ENCODE measurements at regions not wholly inside any gene's neighbourhood (a gene's known extent, or its start where the extent isn't known, plus 50 kb on each side); places are given as distances from the start of the nearest gene placed in this dataset.
"Not testable (repeated sequence)": the region's sequence is repeated elsewhere in the genome, so short reads cannot be mapped to it uniquely, and the experiment has no call there.

DNA sequence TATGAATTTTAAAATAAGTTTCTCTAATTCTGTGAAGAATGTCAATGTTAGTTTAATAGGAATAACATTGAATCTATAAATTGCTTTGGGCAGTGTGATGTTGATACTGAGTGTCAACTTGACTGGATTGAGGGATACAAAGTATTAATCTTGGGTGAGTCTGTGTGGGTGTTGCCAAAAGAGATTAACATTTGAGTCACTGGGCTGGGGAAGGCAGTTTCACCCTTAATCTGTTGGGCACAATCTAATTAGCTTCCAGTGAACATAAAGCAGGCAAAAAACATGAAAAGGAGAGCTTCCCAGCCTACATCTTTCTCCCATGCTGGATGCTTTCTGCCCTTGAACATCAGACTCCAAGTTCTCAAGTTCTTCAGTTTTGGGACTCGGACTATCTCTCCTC, 832.0 kb upstream of the ARRDC3 start:
- DNase-seq, result no peak

DNA sequence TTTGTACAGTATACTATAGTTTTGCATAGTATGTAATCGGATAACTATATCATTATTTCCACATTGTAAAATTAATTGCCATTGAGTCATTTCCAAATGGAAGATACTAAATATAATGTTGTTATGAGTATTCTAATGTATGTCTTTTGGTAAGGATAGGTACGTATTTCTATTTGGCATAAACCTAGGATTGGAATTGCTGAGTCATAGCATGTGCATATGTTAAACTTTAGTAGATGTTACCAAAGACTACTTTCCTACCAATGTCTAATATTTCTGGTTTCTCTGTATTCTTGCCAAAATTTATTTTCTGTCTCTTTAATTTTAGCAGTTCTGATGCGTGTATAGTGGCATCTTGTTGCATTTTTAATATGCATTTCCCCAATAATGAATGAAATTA, 825.1 kb upstream of the ARRDC3 start:
- no peak for DNase-seq

DNA sequence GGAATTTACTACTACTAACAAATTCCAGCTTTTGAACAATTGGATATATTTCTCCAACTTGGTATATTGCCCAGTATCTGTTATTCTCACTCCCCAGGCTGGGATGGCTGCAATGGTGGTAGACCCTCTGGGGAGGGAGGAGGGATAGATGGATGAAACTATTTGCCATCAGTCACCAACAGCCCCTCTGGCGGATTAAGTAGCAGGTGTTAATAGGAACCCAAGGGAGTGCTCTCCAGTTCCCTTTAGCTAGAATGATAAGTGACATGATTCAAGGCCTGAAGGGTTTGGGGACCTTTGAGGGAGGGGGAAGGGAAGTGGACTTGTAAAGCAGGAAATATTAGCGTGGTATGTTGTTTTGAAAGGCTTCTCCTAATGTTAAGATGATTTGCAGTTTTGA, 824.0 kb upstream of the ARRDC3 start:
- no peak for DNase-seq

DNA sequence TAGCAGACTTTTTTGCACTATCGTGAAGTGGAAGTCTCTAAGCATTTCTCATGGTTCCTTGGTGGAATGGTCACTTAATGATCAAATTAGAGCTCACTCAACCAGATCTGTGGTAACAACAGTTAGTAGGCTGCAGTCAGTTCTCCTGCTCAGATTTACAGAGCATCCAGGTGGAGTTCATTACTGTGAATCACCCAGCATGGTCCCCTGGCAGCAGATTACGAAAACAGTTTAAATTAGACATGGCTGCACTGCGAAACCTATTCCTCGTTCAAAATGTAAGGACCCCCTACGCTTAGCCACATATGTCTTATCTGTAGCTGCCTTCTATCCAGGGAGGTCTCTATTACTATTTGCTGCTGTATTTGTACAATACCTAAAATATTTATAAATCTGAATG, 823.6 kb upstream of the ARRDC3 start:
- DNase-seq, result no peak

DNA sequence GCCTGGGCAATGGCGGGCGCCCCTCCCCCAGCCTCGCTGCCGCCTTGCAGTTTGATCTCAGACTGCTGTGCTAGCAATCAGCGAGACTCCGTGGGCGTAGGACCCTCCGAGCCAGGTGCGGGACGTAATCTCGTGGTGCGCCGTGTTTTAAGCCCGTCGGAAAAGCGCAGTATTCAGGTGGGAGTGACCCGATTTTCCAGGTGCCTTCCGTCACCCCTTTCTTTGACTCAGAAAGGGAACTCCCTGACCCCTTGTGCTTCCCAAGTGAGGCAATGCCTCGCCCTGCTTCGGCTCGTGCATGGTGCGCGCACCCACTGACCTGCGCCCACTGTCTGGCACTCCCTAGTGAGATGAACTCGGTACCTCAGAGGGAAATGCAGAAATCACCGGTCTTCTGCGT, 815.9 kb upstream of the ARRDC3 start:
- not testable (repeated sequence) for DNase-seq

DNA sequence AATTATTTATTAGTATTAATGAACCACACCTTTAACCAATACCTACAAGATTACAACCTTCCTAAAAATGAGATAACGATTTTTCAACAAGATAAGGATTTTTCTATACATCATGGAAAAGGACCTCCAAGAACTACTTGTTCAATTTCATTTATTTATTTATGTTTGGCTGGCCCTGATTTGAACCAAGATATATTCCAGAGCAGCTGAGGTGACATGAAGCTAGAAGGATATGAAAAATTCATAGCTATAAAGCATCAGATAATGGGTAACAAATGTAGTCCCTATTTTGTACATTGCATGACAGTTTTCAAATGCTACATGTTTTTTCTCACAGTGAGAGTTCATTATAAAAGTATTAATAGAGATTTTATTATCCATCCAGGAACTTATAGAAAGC, 798.5 kb upstream of the ARRDC3 start:
- DNase-seq, result no peak

DNA sequence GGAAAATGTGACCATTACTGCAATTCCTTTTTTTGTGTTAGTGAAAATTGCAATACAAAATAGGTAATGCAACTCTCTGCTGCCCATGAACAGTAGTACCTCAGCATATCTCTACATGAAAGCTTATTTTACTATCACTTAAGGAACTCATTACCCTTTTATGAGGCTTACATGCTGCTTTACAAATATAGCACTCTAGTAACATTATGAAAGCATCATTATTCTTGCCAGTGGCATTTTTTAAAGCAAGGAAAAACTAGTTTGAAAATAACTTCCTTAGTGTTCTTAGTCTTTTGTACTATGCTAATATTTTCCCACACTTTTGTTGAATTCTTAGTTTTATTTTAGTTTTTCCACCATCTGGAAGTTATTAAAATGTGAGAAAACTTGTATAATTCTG, 797.3 kb upstream of the ARRDC3 start:
- DNase-seq, result no peak

DNA sequence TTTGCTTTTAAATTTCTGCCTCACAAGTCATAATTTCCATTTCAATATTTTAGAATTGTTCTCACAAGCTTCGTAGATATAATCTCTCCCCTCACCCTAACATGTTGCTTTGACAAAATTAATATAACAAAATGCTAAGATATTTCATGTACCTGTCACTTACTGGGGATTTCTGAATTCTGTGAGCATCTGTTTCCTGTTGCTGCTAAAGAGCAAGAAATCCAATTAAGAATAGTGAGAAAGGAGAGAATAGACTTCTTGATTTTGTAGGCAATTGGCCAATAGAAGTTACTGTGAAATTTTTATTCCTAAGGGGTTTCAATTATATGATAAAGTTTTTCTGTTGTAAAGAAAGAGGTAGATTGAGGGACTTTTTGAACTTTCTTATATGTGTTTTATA, 796.5 kb upstream of the ARRDC3 start:
- no peak for DNase-seq

DNA sequence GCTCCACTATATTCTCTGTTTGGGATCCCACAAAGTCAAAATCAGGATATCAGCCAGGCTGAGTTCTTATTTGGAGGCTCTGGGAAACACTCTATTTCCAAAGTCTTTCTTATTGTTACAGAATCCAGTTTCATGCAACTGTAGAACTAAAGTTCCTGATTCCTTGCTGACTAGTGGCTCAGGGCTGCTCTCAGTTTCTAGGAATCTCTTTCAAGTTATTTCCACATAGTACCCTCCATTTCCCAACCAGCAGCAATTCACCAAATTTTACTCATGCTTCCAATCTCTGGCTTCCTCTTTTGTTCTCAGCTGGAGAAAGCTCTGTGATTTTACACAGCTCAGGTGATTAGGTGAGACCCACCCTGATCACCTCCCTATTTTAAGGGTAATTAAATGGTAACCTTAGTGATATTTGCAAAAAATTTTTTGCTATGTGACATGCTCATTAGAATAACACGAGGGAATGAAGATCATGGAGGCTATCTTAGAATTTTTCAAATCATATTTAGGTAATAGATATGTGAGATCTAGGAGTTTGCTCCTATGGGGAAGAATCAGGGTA, 794.9 kb upstream of the ARRDC3 start:
- DNase-seq, result no peak

DNA sequence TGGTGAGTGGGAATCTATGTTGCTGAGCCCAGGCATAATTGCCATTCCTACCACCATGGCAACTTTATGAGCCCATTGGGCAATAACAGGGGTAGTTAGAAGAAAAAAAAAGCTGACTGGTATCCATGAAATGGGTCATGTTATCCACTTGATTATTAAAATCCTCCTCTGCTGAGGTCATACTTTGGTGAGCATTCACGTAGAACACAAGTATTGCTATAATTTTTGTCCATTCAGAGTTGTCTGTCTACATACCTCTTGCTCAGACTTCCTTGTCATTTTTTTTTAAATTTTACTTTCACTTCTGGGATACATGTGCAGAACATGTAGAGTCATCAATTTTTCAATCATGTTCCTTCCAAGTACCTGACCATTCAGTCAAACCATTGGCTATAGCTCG, 780.8 kb upstream of the ARRDC3 start:
- DNase-seq, result no peak

DNA sequence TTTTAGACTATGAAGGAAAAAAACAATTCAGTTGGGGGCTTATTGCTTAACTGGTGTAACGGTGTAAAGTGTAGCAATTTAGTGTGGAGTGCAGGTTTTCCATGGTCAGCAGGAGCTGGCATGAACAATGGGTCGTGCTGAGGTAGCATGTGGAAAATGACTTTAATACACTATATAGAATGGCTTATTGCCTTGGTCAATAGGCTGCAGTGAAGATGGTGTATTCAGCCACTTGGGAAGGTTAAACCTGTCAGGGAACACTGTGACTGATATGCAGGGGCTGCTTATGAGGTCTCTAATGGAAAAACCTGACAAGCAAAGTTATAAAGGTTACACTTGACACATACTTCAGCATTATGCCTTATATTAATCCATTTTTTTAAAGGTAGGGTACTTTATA, 764.7 kb upstream of the ARRDC3 start:
- DNase-seq, result no peak

DNA sequence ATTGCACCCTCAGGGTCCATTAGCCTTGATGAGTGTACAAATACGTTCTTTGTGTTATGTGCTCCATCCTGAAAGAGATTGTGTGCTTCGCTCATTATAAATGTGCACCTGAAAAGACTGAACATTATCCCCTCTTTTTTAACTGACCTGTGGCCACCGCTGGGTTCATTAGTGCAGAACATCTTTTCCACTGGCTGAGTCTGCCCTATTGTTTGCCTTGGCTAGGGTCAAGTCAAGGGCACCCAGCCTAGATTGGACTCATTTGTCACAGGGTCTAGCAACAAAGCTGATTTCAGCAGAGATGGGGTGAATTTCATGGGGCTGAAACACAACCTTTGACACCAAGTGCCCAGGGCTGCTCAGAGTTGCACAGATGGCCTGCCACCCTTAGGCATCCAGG, 764.1 kb upstream of the ARRDC3 start:
- DNase-seq, result no peak

DNA sequence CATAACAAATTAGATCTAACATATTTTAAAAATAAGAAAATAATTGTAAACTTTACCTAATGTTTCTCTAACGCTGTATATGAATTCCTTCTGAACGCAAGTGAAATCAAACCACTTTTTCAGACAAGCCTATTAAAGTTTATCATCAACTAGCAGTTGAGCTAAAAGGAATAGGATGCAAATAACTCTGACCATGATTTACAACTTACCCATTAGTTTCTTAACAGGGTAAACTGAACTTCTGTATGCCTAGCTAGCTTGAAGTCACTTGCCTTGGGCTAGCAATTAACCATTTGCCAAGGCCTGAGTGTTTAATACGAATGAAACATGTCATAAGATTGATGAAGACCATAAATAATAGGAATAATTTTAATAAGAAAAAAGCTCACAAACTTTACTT, 762.7 kb upstream of the ARRDC3 start:
- DNase-seq, result no peak

DNA sequence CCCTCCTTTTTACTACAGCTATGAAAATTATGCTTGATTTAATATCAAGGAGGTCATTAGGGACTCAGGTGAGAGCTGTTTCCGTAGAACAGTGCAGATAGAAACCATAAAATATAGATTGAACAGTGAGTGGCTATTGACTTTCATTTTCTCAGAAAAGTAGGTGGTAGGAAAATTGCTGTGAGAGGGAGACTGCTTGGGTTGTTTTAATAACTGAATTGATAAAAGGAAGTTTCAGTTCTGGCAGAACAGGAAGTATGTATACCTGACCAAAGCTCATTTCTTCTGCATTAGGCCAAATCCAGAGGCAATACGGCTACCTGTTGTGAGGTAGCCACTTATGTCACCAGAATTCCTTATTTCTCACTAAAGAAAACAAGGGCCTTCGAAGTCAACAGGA, 761.7 kb upstream of the ARRDC3 start:
- no peak for DNase-seq

DNA sequence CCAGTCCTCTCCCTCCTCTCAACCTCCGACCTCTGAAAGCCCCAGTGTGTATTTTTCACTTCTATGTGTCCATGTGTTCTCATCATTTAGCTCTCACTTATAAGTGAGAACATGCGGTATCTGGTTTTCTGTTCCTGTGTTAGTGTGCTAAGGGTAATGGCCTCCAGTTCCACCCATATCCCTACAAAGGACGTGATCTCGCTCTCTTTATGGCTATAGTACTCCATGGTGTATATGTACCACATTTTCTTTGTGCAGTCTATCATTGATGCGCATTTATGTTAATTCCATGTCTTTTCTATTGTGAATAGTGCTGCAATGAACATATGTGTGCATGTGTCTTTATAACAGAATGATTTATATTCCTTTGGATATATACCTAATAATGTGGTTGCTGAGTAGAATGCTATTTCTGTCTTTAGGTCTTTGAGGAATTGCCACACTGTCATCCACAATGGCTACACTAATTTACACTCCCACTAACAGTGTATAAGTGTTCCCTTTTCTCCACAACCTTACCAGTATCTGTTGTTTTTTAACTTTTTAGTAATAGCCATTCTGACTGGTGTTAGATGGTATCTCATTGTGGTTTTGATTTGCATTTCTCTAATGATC, 749.3 kb upstream of the ARRDC3 start:
- DNase-seq, result not testable (repeated sequence)

DNA sequence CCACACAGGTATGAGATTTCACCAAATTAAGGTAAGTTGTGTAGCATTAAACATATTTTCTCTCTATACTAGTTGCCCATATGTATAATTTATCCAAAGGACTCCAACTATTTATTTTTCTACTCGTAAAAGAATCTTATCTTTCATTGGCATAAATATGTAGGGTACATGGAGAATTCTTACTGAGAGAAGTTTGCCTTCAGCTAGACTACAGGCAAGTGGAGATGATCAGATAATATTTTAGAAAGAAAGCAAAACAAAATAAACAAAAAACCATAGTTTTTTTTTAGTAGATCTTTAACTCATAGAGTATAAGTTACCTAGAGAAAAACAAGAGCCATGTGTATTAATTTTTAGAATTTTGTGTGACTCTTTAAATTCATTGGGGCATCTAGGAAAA, 743.1 kb upstream of the ARRDC3 start:
- no peak for DNase-seq

DNA sequence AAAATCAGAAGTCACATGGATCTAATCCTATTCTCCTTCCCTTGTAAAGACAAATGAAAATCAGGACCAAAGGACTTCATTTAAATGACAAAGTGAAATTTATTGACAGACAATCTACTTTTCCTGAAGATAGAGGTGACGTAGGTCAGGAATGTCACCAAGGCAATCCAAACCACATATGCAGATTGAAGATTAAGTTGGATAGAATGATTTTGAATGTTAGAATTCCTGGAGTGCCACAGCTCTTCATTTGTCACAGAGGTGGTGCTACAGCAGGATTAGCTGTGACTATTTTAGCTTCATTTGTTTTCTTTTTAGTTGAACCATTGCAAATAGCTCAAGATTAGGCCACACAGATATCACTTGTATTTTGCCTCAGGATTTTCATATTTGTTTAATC, 736.0 kb upstream of the ARRDC3 start:
- no peak for DNase-seq

DNA sequence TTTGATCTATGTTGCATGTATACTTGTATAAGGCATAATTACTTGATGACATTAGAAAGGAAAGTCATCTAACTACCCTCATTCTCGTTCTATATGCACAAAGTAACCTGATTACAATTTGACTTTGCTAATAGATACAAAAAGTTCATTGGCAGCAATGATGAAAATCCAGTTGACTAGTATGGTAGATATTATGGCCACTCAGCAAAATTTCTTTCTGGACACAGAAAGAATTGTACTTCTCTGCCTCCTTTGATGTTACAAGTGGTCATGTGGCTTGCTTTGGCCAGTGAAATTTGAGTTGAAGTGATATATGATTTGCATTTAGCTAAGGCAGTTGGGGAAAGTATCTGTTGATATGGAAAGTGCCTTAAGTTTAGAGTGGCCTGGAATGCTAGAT, 723.7 kb upstream of the ARRDC3 start:
- DNase-seq, result no peak

DNA sequence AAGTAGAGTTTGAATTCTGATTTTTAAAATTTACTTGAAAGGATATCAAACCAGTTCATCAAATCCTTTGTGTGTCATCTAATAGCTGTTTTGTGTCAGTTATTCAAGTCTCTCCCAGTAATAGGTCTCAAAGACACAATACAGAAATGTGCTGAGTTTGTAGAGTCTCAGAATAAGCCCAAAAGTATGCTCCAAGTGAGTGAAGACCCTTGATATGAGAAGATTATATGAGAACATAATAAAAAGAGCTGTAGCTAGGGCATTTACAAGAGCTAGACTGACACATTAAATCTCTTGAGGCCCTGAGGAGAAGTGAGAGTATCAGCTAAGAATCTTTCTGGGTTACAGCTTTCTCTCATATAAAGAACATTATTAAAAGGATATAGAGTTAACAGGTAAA, 721.0 kb upstream of the ARRDC3 start:
- DNase-seq, result no peak

DNA sequence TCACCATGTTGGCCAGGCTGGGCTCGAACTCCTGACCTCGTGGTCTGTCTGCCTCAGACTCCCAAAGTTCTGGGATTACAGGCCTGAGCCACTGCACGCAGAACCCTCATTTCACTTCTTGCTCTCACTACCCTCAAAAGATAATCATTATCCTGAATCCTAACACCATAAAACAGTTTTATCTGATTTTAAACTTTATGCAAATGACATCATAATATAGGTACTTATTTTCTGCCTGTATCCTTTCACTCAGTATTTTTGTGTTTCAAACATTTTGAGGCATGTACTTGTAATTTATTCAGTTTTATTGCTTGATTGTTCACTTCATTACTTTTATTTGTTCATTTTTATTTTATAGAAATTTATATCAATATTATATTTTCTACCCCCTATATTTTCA, 719.2 kb upstream of the ARRDC3 start:
- DNase-seq, result no peak

DNA sequence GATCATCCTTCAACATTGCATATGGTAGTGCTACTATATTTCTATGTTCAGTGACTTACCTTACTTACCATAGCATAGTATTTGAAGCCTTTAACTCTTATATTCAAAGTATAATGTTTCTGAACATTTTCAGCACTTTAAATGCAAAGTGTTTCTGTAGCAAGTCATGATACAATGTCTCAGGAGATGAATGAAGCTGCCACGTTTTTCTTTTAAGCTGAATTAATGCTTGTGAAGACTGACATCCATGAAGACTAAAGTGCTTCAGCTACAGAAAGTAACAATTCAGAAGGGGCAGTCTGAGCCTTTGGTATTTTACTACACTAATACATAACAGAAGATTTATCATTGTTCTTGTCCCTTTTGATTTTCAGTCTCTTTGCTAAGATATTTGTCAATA, 709.1 kb upstream of the ARRDC3 start:
- no peak for DNase-seq

DNA sequence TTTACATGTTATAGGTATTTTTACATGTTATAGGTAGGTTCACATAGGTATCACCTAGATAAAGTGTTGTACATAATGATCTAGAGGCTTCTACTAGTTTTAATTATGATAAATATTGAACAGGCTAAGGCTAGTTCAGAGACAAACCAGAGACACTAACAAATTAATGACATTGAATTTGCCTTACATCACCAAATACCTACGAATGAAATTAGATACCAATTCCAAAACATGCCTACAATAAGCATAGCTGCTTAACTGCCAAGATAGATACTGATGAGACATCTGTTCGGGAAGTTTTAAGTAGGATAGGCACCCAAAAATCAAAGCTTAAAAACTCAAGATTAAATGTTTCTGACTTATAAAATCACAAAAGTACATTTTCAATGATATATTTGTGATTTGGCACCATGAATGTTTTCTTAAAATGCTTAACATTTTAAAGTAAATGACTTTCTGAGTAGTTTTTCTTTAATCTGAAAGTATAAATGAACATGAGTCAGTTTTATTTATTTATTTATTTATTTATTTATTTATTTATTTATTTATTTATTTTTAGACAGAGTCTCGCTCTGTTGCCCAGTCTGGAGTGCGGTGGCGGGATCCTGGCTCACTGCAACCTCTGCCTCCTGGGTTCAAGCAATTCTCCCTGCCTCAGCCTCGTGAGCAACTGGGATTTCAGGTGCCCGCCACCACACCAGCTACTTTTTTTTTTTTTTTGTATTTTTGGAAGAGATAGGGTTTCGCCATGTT, 703.1 kb upstream of the ARRDC3 start:
- DNase-seq, result no peak

DNA sequence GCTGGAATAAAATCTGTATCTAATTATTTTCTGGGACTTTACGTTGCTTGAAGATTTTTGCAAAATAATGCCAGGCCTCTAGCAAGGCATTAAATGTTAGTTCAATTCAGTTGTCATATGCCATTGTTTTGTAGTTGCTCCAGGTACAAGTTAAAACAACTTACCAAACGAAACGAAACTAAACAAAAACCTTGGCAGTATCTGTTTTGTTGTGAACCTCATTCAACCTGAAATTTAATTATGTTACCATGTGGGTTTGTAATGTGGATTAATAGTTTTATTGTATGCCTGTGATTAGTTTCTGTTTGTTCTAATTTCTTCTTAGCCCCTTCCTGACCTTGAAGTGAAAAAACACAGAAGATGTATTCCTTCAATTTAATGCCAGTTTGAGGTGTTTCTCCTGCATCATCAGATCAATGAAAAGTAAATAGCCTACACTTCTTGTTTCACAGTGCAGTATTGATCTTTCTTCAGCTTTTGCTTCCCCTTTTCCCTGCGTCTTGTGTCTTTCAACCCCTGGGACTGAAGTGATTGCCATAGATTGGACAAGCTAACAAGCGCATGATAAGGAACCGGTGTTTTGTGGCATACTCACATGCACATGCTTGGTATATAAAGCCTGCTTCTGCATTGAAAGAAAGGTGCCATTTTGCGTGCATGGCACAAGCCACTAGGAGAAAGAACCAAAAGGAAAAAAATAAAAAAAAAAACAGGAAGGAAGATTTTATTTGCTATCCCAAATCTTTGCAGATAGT, 699.0 kb upstream of the ARRDC3 start:
- no peak for DNase-seq

DNA sequence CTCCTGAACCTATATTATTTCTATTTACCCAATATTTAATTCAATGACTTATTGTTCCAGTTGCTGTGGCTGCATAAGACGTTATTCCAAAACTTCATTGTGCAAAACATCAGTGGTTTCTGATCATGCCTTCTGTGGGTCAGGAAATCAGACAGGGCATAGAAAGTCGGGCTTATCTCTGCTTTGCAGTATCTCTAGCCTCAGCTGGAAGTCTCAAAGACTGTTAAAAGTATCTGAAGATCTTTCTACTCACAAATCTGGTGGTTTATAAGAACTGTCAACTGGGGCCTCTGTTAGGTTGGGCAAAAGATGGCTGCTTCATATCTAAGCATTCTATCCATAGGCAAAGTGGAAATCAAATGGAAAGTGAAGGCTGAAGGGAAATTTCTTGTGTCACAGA, 687.7 kb upstream of the ARRDC3 start:
- DNase-seq, result no peak
